ENCODE measurements at regions not wholly inside any gene's neighbourhood (a gene's known extent, or its start where the extent isn't known, plus 50 kb on each side); places are given as distances from the start of the nearest gene placed in this dataset.

DNA sequence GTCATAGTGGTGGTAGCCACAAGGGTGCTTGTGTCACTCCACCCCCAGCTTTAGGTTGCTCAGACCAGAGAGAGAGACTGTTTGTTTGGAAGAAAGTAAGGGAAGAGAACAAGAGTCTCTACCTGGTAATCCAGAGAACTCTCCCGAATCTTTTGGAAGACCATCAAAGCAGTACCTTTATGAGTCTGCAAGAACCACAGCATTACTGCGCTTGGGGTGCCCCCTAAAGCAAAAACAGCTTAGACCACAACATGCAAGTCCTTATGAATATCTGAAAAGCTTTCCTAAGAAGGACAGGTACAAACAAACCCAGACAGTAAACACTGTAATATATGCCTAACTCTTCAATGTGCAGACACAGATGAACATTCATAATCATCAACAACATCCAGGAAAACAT is 1398.6 kb upstream of the C9orf72 start (continued):
- TF ChIP-seq ZNF687 (IDR thresholded peaks at IDR 0.05) (no peak), MTA3 (IDR thresholded peaks at IDR 0.05; ENCODE audit: borderline replicate concordance, low read length) (no peak), JUNB (IDR thresholded peaks at IDR 0.05) (no peak), CHD2 (IDR thresholded peaks at IDR 0.05; ENCODE audit: borderline replicate concordance, low read depth, low read length) (no peak), REST (IDR thresholded peaks at IDR 0.05; ENCODE audit: low read depth, low read length) (no peak)

GRCh38 chr9:28976250-28976649 is 1403.0 kb upstream of the C9orf72 start:
- no peak overlapping the region for H3K4me3 ChIP-seq
- no peaks in the 10 kb centered on the region for H3K9me3 ChIP-seq (replicated peaks; ENCODE audit: control insufficient read depth, insufficient read depth, low read length)
- no peak overlapping the region for H3K4me2 ChIP-seq (ENCODE audit: control insufficient read depth, insufficient read depth)
- ChIA-PET SMC1A (ENCODE audit: uncharacterized antibody, unreplicated experiment) (no interaction called here), RAD21 (ENCODE audit: unreplicated experiment) (no interaction called here), POLR2A (no interaction called here), CTCF (no interaction called here)
- no peaks in the 10 kb centered on the region for H4K20me1 ChIP-seq (ENCODE audit: control insufficient read depth, insufficient read depth)
- in situ Hi-C loops (cut with MboI), result no loop called here
- no peak for ATAC-seq
- no peak overlapping the region for H2AFZ ChIP-seq (ENCODE audit: control insufficient read depth, low read depth, low read length)
- FAIRE-seq, result no peak
- BruUV-seq (replicated peaks), result no TSS peak
- no peaks in the 10 kb centered on the region for H3K36me3 ChIP-seq (ENCODE audit: control insufficient read depth in 2 of 2, insufficient read depth in 2 of 2, low read length in 1 of 2)
- no peaks in the 10 kb centered on the region for H3K27me3 ChIP-seq (replicated peaks in 1 of 2; ENCODE audit: control insufficient read depth in 2 of 2, insufficient read depth in 2 of 2, low read length in 1 of 2)
- H3K27ac ChIP-seq (ENCODE audit: control insufficient read depth, insufficient read depth), result no peak overlapping the region
- no peak for DNase-seq (ENCODE audit: low read depth, low spot score)
- intact Hi-C loops (cut with micrococcal nuclease; ENCODE audit: unreplicated experiment), result no loop called here
- H3K4me1 ChIP-seq (ENCODE audit: control insufficient read depth, insufficient read depth, low read length), result no peaks in the 10 kb centered on the region
- no peaks in the 10 kb centered on the region for H3K79me2 ChIP-seq (ENCODE audit: control insufficient read depth, insufficient read depth, low read length)
- no peak overlapping the region for H3K9ac ChIP-seq (ENCODE audit: control insufficient read depth, insufficient read depth, low read length)
- TF ChIP-seq MTA2 (IDR thresholded peaks at IDR 0.05; ENCODE audit: low read depth) (no peak), SIN3A (IDR thresholded peaks at IDR 0.05; ENCODE audit: low read depth, low read length) (no peak), YBX1 (IDR thresholded peaks at IDR 0.05) (no peak), USF1 (IDR thresholded peaks at IDR 0.05; ENCODE audit: borderline replicate concordance, extremely low read length, insufficient read depth, low read depth, low read length) (no peak), SKIL (IDR thresholded peaks at IDR 0.05; ENCODE audit: low read depth, poor library complexity, severe bottlenecking) (no peak), RAD51 (IDR thresholded peaks at IDR 0.05) (no peak), KAT2A (conservative IDR thresholded peaks at IDR 0.05; ENCODE audit: control insufficient read depth, low read depth, low read length) (no peak), ZSCAN29 (IDR thresholded peaks at IDR 0.05) (no peak), TBL1XR1 (IDR thresholded peaks at IDR 0.05; ENCODE audit: low read depth, low read length) (no peak)
